ENCODE measurements at regions not wholly inside any gene's neighbourhood (a gene's known extent, or its start where the extent isn't known, plus 50 kb on each side); places are given as distances from the start of the nearest gene placed in this dataset.
"Not testable (repeated sequence)": the region's sequence is repeated elsewhere in the genome, so short reads cannot be mapped to it uniquely, and the experiment has no call there.

- Histone ChIP-seq H3K36me3 (ENCODE audit: control insufficient read depth, insufficient read depth, low read length) (no peaks in the 10 kb centered on the region), H3K27me3 (ENCODE audit: control insufficient read depth, insufficient read depth, low read length) (no peaks in the 10 kb centered on the region; the same call in 1 of the 2 replicates), H3K4me3 (ENCODE audit: low read depth, low read length) (no peak overlapping the region)
- no peak for DNase-seq (ENCODE audit: low read depth)
- POLR2A ChIA-PET = no interaction called here
- CTCF ChIA-PET = no interaction called here
- TF ChIP-seq, protein P1, sequence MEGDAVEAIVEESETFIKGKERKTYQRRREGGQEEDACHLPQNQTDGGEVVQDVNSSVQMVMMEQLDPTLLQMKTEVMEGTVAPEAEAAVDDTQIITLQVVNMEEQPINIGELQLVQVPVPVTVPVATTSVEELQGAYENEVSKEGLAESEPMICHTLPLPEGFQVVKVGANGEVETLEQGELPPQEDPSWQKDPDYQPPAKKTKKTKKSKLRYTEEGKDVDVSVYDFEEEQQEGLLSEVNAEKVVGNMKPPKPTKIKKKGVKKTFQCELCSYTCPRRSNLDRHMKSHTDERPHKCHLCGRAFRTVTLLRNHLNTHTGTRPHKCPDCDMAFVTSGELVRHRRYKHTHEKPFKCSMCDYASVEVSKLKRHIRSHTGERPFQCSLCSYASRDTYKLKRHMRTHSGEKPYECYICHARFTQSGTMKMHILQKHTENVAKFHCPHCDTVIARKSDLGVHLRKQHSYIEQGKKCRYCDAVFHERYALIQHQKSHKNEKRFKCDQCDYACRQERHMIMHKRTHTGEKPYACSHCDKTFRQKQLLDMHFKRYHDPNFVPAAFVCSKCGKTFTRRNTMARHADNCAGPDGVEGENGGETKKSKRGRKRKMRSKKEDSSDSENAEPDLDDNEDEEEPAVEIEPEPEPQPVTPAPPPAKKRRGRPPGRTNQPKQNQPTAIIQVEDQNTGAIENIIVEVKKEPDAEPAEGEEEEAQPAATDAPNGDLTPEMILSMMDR (IDR thresholded peaks at IDR 0.05; ENCODE audit: insufficient read depth, low read depth, low read length) = no peak
Observed at GRCh38 chr4:72761368-72762038, 192.5 kb upstream of the ADAMTS3 start.

- CTCF ChIA-PET; H3K36me3 ChIP-seq (ENCODE audit: control insufficient read depth, insufficient read depth, low read length); H3K27me3 ChIP-seq (ENCODE audit: control insufficient read depth, insufficient read depth, low read length); H3K4me3 ChIP-seq (ENCODE audit: low read depth, low read length); DNase-seq (ENCODE audit: low read depth); POLR2A ChIA-PET: not testable (repeated sequence)
Observed at GRCh38 chr4:72753414-72753813, 184.4 kb upstream of the ADAMTS3 start.

DNA sequence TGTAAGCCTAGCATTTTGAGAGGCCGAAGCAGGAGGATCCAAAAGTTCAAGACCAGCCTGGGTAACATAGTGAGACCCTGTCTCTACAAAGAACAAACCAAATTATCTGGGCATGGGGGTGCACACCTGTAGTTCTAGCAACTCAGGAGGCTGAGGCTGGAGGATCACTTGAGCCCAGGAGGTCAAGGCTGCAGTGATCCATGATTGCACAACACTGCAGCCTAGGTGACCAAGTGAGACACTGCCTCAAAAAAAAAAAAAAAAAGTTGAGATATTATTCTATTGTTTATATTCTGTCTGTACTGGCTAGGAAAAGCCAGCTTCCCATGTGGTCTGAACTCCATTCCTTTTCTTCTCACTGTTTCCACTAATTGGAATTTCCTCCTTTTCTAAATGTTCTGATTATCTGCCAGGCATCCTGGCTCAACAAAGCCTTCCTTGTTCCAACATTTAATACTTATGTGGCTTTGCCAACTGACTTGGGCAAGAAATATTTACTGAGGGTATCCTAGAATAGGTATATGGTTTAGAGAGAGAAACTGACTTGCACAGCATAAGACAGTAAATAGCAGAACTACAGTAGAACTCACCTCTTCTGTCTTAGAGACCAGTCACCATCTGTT is 175.2 kb upstream of the ADAMTS3 start:
- Histone ChIP-seq H3K36me3 (ENCODE audit: control insufficient read depth, insufficient read depth, low read length) (no peaks in the 10 kb centered on the region), H3K4me3 (ENCODE audit: low read depth, low read length) (no peak overlapping the region), H3K27me3 (ENCODE audit: control insufficient read depth, insufficient read depth, low read length) (no peaks in the 10 kb centered on the region)
- ChIA-PET POLR2A (no interaction called here), CTCF (no interaction called here)
- no peak for DNase-seq (ENCODE audit: low read depth)
- TF ChIP-seq, protein P1 (IDR thresholded peaks at IDR 0.05; ENCODE audit: insufficient read depth, low read depth, low read length) = no peak

GRCh38 chr4:72743078-72743477 is 174.1 kb upstream of the ADAMTS3 start:
- Histone ChIP-seq H3K27me3 (ENCODE audit: control insufficient read depth, insufficient read depth, low read length) (no peaks in the 10 kb centered on the region), H3K4me3 (ENCODE audit: low read depth, low read length) (no peak overlapping the region), H3K36me3 (ENCODE audit: control insufficient read depth, insufficient read depth, low read length) (no peaks in the 10 kb centered on the region)
- CTCF ChIA-PET = interaction anchor here (0.6 kb wide), 1 partner anchor 262 kb away, joined by 5 read pairs; no protein-coding TSS in a partner anchor
- POLR2A ChIA-PET = no interaction called here
- DNase-seq (ENCODE audit: low read depth) = no peak
- TF ChIP-seq, protein P1 (IDR thresholded peaks at IDR 0.05; ENCODE audit: insufficient read depth, low read depth, low read length) = no peak

GRCh38 chr4:72715299-72715698 is 146.3 kb upstream of the ADAMTS3 start:
- TF ChIP-seq, protein P1 (IDR thresholded peaks at IDR 0.05; ENCODE audit: insufficient read depth, low read depth, low read length) = no peak
- Histone ChIP-seq H3K4me3 (ENCODE audit: low read depth, low read length) (no peak overlapping the region), H3K36me3 (ENCODE audit: control insufficient read depth, insufficient read depth, low read length) (no peaks in the 10 kb centered on the region), H3K27me3 (ENCODE audit: control insufficient read depth, insufficient read depth, low read length) (no peaks in the 10 kb centered on the region)
- ChIA-PET CTCF (no interaction called here), POLR2A (no interaction called here)
- no peak for DNase-seq (ENCODE audit: low read depth)
